HG03378 (cell line): ENCODE measurements at regions not wholly inside any gene's neighbourhood (a gene's known extent, or its start where the extent isn't known, plus 50 kb on each side); places are given as distances from the start of the nearest gene placed in this dataset.

Source experiments
- ATAC-seq: cut with Tn5 transposase; IDR thresholded peaks from one replicate; pipeline ENCODE4 v1.9.1; 2021; ENCODE audit warnings: mild to moderate bottlenecking, moderate library complexity; ENCODE audit not compliant: unreplicated experiment

- no peak for ATAC-seq
Observed at GRCh38 chr7:13179775-13180523, 492.5 kb downstream of the ARL4A start.

DNA sequence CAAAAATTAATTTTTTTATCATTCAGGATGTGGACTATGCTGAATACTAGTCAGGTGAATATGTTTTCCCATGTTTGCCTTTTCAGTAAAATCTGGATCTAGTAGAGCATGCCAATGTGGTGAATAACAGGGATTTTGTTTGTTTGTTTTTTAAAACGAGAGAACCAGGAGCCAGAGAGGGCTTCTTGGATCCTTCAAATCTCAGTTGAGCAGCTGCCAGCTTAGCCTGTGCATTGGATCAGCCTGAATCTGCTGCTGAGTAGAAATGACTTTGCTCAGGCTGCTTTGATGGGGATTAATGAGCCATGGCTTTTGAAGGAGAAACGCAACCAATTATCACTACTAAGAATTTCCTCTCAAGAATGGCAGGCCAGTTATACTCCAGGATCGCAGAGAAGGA, 493.8 kb downstream of the ARL4A start:
- no peak for ATAC-seq

- ATAC-seq = no peak
Observed at GRCh38 chr7:13185139-13185538, 497.7 kb downstream of the ARL4A start.

- no peak for ATAC-seq
Observed at GRCh38 chr7:13188236-13188805, 500.9 kb downstream of the ARL4A start.

GRCh38 chr7:13188922-13189321, 501.5 kb downstream of the ARL4A start:
- no peak for ATAC-seq

DNA sequence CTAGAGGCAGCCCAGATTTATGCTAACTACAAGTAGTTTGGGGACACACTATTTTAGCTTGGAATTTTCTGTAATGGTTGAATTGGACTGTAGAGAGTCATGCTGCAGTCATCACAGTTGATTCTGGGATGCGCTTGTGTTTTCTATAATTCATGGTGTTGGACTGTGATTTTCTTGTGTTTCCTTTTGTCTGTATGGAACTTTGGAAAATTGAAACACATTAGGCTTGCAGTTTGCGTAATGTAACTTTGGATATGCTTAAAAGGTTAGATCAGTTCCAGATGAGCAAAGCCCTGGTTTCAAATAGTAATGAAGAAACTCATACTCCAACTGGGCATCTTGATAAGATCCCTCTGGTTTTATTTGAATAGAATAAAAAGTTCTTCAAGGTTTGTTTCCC, 502.2 kb downstream of the ARL4A start:
- ATAC-seq = no peak

- ATAC-seq = no peak
Observed at GRCh38 chr7:13197501-13197900, 510.1 kb downstream of the ARL4A start.

DNA sequence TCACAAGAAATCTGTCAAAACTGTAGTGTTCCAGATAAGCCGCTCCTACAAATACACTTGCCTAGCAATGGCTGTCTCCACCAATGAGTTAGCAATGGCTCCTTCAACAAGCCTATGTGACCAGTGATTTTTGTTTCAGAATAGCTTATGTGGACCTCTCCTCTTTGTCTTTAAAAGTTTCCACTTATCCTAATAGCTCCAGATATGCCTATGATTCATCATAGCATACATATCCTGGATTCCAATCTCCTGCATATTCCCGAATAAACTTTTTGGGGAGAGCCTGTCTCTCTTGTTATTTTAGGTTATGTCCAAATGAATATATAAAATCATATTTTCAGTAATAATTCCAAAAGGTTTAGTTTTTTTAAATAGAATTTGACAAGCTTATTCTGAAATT, 510.6 kb downstream of the ARL4A start:
- no peak for ATAC-seq

DNA sequence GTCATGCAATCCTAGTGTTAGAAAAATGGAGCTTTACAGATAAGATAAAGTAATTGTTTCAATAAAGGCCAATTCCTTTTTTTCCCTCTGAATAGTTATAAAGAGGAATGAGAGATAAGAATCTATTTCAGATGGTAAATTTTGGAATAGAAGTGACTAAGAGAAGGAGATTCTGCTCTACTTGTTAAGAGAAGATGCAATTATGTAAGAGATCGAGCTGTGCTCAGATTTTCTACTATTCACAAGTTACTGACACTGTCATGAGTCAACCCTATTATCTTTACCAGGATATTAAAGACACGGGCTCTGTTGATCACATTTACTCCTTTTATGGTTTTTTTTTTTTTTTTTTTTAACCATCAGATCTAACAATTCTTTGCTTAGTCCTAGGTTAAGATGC, 511.3 kb downstream of the ARL4A start:
- no peak for ATAC-seq

GRCh38 chr7:13201628-13202027, 514.2 kb downstream of the ARL4A start:
- ATAC-seq = no peak

DNA sequence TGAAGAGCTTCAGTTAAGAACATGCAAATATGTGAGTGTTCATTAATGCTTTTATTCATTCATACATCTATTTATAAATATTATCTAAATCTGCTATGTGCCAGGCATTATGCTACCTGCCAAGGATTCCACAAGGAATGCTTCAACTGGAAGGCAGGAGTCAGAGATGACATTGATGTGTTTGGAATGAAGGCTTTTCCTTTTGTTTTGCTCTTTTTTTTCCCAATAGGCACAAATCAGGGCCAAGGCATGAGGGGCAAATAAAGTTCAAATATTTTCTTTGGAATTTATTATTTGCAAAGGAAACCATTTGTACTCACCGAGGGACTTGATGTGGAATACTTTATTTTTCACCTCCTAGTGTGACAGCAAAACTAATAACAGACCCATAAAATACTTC, 530.3 kb downstream of the ARL4A start:
- ATAC-seq = no peak

DNA sequence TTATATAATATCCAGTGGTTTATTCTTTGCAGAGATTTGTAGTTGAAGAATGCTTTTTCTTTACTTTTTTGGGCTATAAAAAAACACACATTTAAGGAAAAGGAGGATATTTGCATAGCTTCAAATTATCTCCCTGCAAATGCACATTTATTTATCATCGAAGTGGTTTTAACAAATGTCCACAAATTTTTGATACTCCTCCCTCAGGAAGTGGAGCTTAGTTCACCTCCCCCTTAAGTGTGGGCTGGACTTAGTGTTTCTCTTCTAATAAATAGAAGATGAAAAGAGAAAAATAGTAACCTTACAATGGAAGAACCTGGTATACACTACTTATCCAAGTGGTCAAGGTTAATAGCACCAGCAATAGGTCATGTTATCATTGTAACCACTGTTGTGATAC, 537.6 kb downstream of the ARL4A start:
- ATAC-seq = no peak

DNA sequence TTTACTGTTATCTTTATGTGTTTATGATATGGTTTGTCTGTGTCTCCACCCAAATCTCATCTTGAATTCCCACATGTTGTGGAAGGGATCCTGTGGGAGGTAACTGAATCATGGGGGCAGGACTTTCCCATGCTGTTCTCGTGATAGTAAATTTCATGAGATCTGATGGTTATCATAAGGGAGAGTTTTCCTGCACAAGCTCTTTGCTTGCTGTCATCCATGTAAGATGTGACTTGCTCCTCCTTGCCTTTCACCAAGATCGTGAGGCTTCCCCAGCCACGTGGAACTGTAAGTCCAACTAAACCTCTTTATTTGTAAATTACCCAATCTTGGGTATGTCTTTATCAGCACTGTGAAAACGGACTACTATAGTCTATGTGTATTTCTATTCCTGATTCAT, 539.0 kb downstream of the ARL4A start:
- no peak for ATAC-seq

DNA sequence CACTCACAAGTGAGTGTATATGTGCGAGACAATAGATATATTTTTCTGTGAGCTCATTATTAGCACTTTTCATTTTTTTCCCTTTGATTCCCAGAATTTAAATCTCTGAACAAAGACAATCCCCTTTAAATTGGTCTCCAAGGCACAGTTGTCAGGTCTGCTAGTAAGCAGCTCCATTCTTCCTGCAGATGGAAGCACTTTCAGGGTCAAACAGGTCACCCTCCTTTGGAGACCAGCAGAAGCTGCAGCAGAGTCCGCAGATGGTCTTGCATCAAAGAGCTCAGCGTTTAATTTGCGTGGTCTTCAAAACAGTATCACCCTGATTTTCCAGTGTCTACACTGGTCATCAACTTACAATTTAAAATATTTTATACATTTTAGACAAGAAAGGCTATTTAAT, 543.8 kb downstream of the ARL4A start:
- no peak for ATAC-seq

GRCh38 chr7:13235436-13235835, 548.0 kb downstream of the ARL4A start:
- no peak for ATAC-seq

- no peak for ATAC-seq
Observed at GRCh38 chr7:13236026-13236425, 548.6 kb downstream of the ARL4A start.

GRCh38 chr7:13240349-13240748, 552.9 kb downstream of the ARL4A start:
- no peak for ATAC-seq

- no peak for ATAC-seq
Observed at GRCh38 chr7:13241416-13241815, 554.0 kb downstream of the ARL4A start.

DNA sequence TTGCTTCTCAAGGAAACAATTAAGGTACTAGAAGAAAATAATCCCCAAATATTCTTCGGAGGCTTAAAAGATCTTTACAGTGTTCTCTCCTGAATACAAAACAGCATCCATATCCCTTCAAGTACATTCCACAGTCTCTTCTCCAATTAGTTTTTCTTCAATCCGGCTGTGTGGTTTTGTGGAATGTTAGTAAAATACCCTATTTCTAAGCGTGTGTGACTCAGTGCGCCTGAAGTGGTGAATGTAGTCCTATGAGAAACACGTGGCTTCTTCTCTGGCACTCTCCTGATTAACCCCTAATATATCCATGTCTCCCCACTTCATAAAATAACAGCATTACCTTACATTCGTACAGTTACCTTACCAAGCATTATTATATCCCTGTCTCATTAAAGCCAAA, 570.2 kb downstream of the ARL4A start:
- ATAC-seq = no peak

- no peak for ATAC-seq
Observed at GRCh38 chr7:13258386-13258785, 571.0 kb downstream of the ARL4A start.

- ATAC-seq = no peak
Observed at GRCh38 chr7:13259930-13260329, 572.5 kb downstream of the ARL4A start.

- ATAC-seq = peak; percentile 44
Observed at GRCh38 chr7:13262929-13263530, 575.6 kb downstream of the ARL4A start.
